Epithelial cell of proximal tubule (primary cell): ENCODE measurements at regions not wholly inside any gene's neighbourhood (a gene's known extent, or its start where the extent isn't known, plus 50 kb on each side); places are given as distances from the start of the nearest gene placed in this dataset.

Source experiments
- DNase-seq: peaks from one replicate; pipeline ENCODE4 v3.0.0-alpha.2; 2011; ENCODE audit warnings: low read depth
- H3K4me3 ChIP-seq: 2 replicates; pipeline ENCODE4 v1.5.1; 2011; ENCODE audit warnings: low read depth, mild to moderate bottlenecking, low read length
- TF ChIP-seq, protein P1 (sequence below): conservative IDR thresholded peaks from 2 replicates; pipeline ENCODE4 v1.5.1; 2012; ENCODE audit warnings: low read depth, mild to moderate bottlenecking, low read length

- H3K4me3 ChIP-seq = no peak overlapping the region
- DNase-seq = no peak
- TF ChIP-seq, protein P1, sequence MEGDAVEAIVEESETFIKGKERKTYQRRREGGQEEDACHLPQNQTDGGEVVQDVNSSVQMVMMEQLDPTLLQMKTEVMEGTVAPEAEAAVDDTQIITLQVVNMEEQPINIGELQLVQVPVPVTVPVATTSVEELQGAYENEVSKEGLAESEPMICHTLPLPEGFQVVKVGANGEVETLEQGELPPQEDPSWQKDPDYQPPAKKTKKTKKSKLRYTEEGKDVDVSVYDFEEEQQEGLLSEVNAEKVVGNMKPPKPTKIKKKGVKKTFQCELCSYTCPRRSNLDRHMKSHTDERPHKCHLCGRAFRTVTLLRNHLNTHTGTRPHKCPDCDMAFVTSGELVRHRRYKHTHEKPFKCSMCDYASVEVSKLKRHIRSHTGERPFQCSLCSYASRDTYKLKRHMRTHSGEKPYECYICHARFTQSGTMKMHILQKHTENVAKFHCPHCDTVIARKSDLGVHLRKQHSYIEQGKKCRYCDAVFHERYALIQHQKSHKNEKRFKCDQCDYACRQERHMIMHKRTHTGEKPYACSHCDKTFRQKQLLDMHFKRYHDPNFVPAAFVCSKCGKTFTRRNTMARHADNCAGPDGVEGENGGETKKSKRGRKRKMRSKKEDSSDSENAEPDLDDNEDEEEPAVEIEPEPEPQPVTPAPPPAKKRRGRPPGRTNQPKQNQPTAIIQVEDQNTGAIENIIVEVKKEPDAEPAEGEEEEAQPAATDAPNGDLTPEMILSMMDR = no peak
Measured at GRCh38 chr3:81033684-81034083, 727.8 kb downstream of the GBE1 start.

GRCh38 chr3:81033185-81033584 lies 728.3 kb downstream of the GBE1 start:
- TF ChIP-seq, protein P1 = no peak
- no peak overlapping the region for H3K4me3 ChIP-seq
- no peak for DNase-seq

DNA sequence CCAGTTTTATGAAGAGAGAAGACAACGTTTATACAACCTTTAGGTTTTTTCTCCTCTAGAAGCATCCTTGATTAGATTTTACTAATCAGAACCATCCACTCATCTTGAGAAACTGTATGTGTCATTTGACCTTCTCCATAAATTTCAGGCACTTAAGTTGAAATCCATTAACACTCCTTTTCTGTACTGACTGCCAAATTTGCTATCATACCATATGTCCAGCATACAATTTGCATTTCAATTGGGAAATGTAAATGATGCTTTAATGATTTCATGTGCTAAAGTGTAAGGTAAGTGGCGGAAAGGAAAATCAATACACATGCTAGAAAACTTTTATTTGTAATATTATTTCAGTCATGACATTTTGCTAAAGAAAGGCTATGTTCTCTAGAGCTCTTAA lies 731.6 kb downstream of the GBE1 start:
- H3K4me3 ChIP-seq = no peak overlapping the region
- TF ChIP-seq, protein P1 = no peak
- no peak for DNase-seq

- TF ChIP-seq, protein P1 = no peak
- H3K4me3 ChIP-seq = no peak overlapping the region
- DNase-seq = no peak
Measured at GRCh38 chr3:81027344-81027743, 734.1 kb downstream of the GBE1 start.

DNA sequence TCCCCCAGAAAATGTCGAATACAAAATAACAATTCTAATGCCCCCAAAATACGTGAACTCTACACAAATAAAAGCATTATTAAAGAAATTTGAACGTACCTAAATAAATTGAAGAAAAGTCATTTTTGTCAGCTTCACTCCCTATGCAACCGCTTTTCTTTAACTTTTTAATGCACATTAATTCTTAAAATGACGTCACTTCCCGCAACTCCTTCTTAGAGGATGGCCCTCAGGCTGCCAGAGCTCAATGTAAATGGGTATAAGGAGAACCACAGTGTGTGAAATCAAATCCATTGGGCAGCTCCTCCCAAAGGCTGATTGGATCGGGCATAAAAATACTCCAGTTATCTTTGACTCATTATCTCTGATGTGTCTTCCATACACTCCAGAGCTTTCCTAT lies 736.9 kb downstream of the GBE1 start:
- no peak for DNase-seq
- TF ChIP-seq, protein P1 = no peak
- H3K4me3 ChIP-seq = no peak overlapping the region

DNA sequence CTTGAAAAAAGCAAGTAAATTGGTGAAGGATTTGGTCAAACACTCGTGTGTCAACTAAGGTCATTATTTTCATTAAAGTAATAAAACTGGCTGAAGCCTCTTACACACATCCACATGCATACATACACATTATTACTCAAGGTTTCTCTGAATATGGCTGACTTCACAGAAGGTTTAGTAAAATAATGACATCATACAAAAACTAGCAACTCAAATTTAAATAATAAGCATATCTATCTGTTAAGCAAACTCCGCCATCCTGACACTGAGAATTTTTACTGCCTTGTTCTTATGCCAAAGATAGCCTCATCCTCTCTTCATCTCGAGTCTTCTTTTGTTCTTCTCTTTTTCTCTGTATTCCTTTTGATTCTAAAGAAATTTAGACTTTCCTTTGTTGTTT lies 739.1 kb downstream of the GBE1 start:
- H3K4me3 ChIP-seq = no peak overlapping the region
- TF ChIP-seq, protein P1 = no peak
- DNase-seq = no peak

GRCh38 chr3:81013360-81013759 lies 748.1 kb downstream of the GBE1 start:
- TF ChIP-seq, protein P1 = no peak
- H3K4me3 ChIP-seq = no peak overlapping the region
- no peak for DNase-seq
